Activated CD8-positive, alpha-beta memory T cell treated with anti-CD3 and anti-CD28 coated beads, Interleukin-2, amount 10 ng/mL, durations not matched to agents 7 days and 5 days (primary cell): ENCODE measurements at regions not wholly inside any gene's neighbourhood (a gene's known extent, or its start where the extent isn't known, plus 50 kb on each side); places are given as distances from the start of the nearest gene placed in this dataset.
"Not testable (repeated sequence)": the region's sequence is repeated elsewhere in the genome, so short reads cannot be mapped to it uniquely, and the experiment has no call there.

Experiments used
- ATAC-seq: fragments of 150-1000 bp; cut with Tn5 transposase; one replicate; pipeline ENCODE4 v1.10.0; 2021; ENCODE audit warnings: moderate library complexity
- CTCF ChIA-PET: fragments of 350-600 bp; sonication (Branson Sonifier 250); formaldehyde crosslinking; loops from one replicate; lab custom pipeline; 2021; ENCODE audit warnings: antibody characterized with exemption; lab: Charles Lee
- DNase-seq: peaks from one replicate; pipeline ENCODE4 v3.0.0-alpha.2; 2020
- H3K27ac Mint-ChIP-seq: one replicate; pipeline ENCODE4 v1.8.0; 2021; ENCODE audit warnings: mild to moderate bottlenecking, mixed read lengths
- H3K27me3 Mint-ChIP-seq: one replicate; pipeline ENCODE4 v1.8.0; 2021; ENCODE audit warnings: mixed read lengths
- H3K36me3 Mint-ChIP-seq: one replicate; pipeline ENCODE4 v1.8.0; 2021; ENCODE audit warnings: mild to moderate bottlenecking, mixed read lengths
- H3K4me1 Mint-ChIP-seq: one replicate; pipeline ENCODE4 v1.8.0; 2021; ENCODE audit warnings: mixed read lengths
- H3K4me3 Mint-ChIP-seq: one replicate; pipeline ENCODE4 v1.8.0; 2021; ENCODE audit warnings: mild to moderate bottlenecking, moderate library complexity, mixed read lengths
- H3K9me3 Mint-ChIP-seq: one replicate; pipeline ENCODE4 v1.8.0; 2022; ENCODE audit warnings: low read depth, mixed read lengths

- Mint-ChIP-seq H3K9me3 (peaks cover 9% of the 10 kb centered on the region), H3K4me1 (no peaks in the 10 kb centered on the region), H3K27ac (no peak overlapping the region), H3K4me3 (no peak overlapping the region), H3K27me3 (no peaks in the 10 kb centered on the region), H3K36me3 (no peaks in the 10 kb centered on the region)
- DNase-seq (no peak), ATAC-seq (no peak)
- CTCF ChIA-PET, result no interaction called here
Observed at GRCh38 chr11:41613326-41613725, 153.9 kb upstream of the LRRC4C start.

- no peak overlapping the region for H3K27ac Mint-ChIP-seq
- ATAC-seq (no peak), DNase-seq (no peak)
- no peaks in the 10 kb centered on the region for H3K27me3 Mint-ChIP-seq
- H3K9me3 Mint-ChIP-seq, result peaks cover 17% of the 10 kb centered on the region
- CTCF ChIA-PET, result no interaction called here
- H3K36me3 Mint-ChIP-seq, result no peaks in the 10 kb centered on the region
- H3K4me1 Mint-ChIP-seq, result no peaks in the 10 kb centered on the region
- no peak overlapping the region for H3K4me3 Mint-ChIP-seq
Observed at GRCh38 chr11:41622707-41623359, 163.4 kb upstream of the LRRC4C start.

GRCh38 chr11:41659985-41660384 lies 200.5 kb upstream of the LRRC4C start:
- CTCF ChIA-PET, result no interaction called here
- no peaks in the 10 kb centered on the region for H3K4me1 Mint-ChIP-seq
- H3K27me3 Mint-ChIP-seq, result no peaks in the 10 kb centered on the region
- H3K9me3 Mint-ChIP-seq, result peaks cover 22% of the 10 kb centered on the region
- ATAC-seq, result no peak
- no peak overlapping the region for H3K27ac Mint-ChIP-seq
- H3K4me3 Mint-ChIP-seq, result no peak overlapping the region
- DNase-seq, result no peak
- no peaks in the 10 kb centered on the region for H3K36me3 Mint-ChIP-seq

- DNase-seq (no peak), ATAC-seq (no peak)
- CTCF ChIA-PET, result no interaction called here
- Mint-ChIP-seq H3K27ac (no peak overlapping the region), H3K4me1 (no peaks in the 10 kb centered on the region), H3K9me3 (peaks cover 20% of the 10 kb centered on the region), H3K36me3 (no peaks in the 10 kb centered on the region), H3K4me3 (no peak overlapping the region), H3K27me3 (no peaks in the 10 kb centered on the region)
Observed at GRCh38 chr11:41660585-41660984, 201.1 kb upstream of the LRRC4C start.

GRCh38 chr11:41665441-41666360 lies 206.2 kb upstream of the LRRC4C start:
- DNase-seq, result no peak
- Mint-ChIP-seq H3K27ac (no peak overlapping the region), H3K36me3 (no peaks in the 10 kb centered on the region), H3K9me3 (peaks cover 11% of the 10 kb centered on the region), H3K4me3 (no peak overlapping the region), H3K27me3 (no peaks in the 10 kb centered on the region), H3K4me1 (no peaks in the 10 kb centered on the region)
- CTCF ChIA-PET, result no interaction called here
- ATAC-seq, result no peak

- DNase-seq (no peak), ATAC-seq (no peak)
- H3K4me1 Mint-ChIP-seq, result no peaks in the 10 kb centered on the region
- H3K4me3 Mint-ChIP-seq, result no peak overlapping the region
- no peaks in the 10 kb centered on the region for H3K36me3 Mint-ChIP-seq
- no peak overlapping the region for H3K27ac Mint-ChIP-seq
- CTCF ChIA-PET, result no interaction called here
- H3K27me3 Mint-ChIP-seq, result no peaks in the 10 kb centered on the region
- peaks cover 9% of the 10 kb centered on the region for H3K9me3 Mint-ChIP-seq
Observed at GRCh38 chr11:41666951-41667653, 207.7 kb upstream of the LRRC4C start.

- H3K9me3 Mint-ChIP-seq, result peaks cover 3% of the 10 kb centered on the region
- DNase-seq (no peak), ATAC-seq (no peak)
- H3K4me1 Mint-ChIP-seq, result no peaks in the 10 kb centered on the region
- H3K27me3 Mint-ChIP-seq, result no peaks in the 10 kb centered on the region
- no peak overlapping the region for H3K27ac Mint-ChIP-seq
- no peak overlapping the region for H3K4me3 Mint-ChIP-seq
- no peaks in the 10 kb centered on the region for H3K36me3 Mint-ChIP-seq
- CTCF ChIA-PET, result no interaction called here
Observed at GRCh38 chr11:41675205-41675604, 215.8 kb upstream of the LRRC4C start.

- peaks cover 10% of the 10 kb centered on the region for H3K9me3 Mint-ChIP-seq
- ATAC-seq, result no peak
Observed at GRCh38 chr11:41713030-41713429, 253.6 kb upstream of the LRRC4C start.

GRCh38 chr11:41714101-41714500 lies 254.6 kb upstream of the LRRC4C start:
- DNase-seq (no peak), ATAC-seq (no peak)
- Mint-ChIP-seq H3K27me3 (no peaks in the 10 kb centered on the region), H3K27ac (no peak overlapping the region), H3K4me1 (no peaks in the 10 kb centered on the region), H3K36me3 (no peaks in the 10 kb centered on the region), H3K9me3 (peaks cover 10% of the 10 kb centered on the region), H3K4me3 (no peak overlapping the region)
- CTCF ChIA-PET, result no interaction called here

More at GRCh38 chr11:41713030-41713429, 253.6 kb upstream of the LRRC4C start:
- no peak overlapping the region for H3K4me3 Mint-ChIP-seq
- H3K36me3 Mint-ChIP-seq, result no peaks in the 10 kb centered on the region
- CTCF ChIA-PET, result no interaction called here
- H3K27me3 Mint-ChIP-seq, result no peaks in the 10 kb centered on the region
- no peak for DNase-seq
- no peak overlapping the region for H3K27ac Mint-ChIP-seq
- no peaks in the 10 kb centered on the region for H3K4me1 Mint-ChIP-seq

GRCh38 chr11:41716862-41717261 lies 257.4 kb upstream of the LRRC4C start:
- Mint-ChIP-seq H3K9me3 (peaks cover 10% of the 10 kb centered on the region), H3K36me3 (no peaks in the 10 kb centered on the region)

GRCh38 chr11:41720761-41721160 lies 261.3 kb upstream of the LRRC4C start:
- no peak for DNase-seq
- CTCF ChIA-PET, result interaction anchor here (0.6 kb wide), 1 partner anchor 221 kb away, joined by 3 read pairs; no protein-coding TSS in a partner anchor
- Mint-ChIP-seq H3K27ac (no peak overlapping the region), H3K9me3 (peaks cover 7% of the 10 kb centered on the region), H3K36me3 (no peaks in the 10 kb centered on the region), H3K4me1 (no peaks in the 10 kb centered on the region), H3K4me3 (no peak overlapping the region), H3K27me3 (no peaks in the 10 kb centered on the region)
- ATAC-seq, result no peak

More at GRCh38 chr11:41716862-41717261, 257.4 kb upstream of the LRRC4C start:
- DNase-seq, result no peak
- Mint-ChIP-seq H3K27me3 (no peaks in the 10 kb centered on the region), H3K4me1 (no peaks in the 10 kb centered on the region), H3K4me3 (no peak overlapping the region), H3K27ac (no peak overlapping the region)
- CTCF ChIA-PET, result no interaction called here
- no peak for ATAC-seq

- CTCF ChIA-PET, ATAC-seq, H3K27me3 Mint-ChIP-seq, H3K36me3 Mint-ChIP-seq, H3K4me3 Mint-ChIP-seq, DNase-seq, H3K27ac Mint-ChIP-seq, H3K4me1 Mint-ChIP-seq: not testable (repeated sequence)
- peaks cover 11% of the 10 kb centered on the region for H3K9me3 Mint-ChIP-seq
Observed at GRCh38 chr11:41728161-41728560, 268.7 kb upstream of the LRRC4C start.

GRCh38 chr11:41775296-41775695 lies 315.8 kb upstream of the LRRC4C start:
- Mint-ChIP-seq H3K27ac (no peak overlapping the region), H3K36me3 (no peaks in the 10 kb centered on the region), H3K9me3 (peaks cover 14% of the 10 kb centered on the region), H3K4me1 (no peaks in the 10 kb centered on the region), H3K27me3 (no peaks in the 10 kb centered on the region), H3K4me3 (no peak overlapping the region)
- DNase-seq (no peak), ATAC-seq (no peak)
- CTCF ChIA-PET, result no interaction called here
